Stomach (tissue), 4 donors: ENCODE measurements at regions not wholly inside any gene's neighbourhood (a gene's known extent, or its start where the extent isn't known, plus 50 kb on each side); places are given as distances from the start of the nearest gene placed in this dataset.

Experiments used
- CTCF ChIP-seq, 7 experiments: fragments of 450-650 bp in 4 of 7; fragments of 200-600 bp in 3 of 7; sonication (generic) in 3 of 7; IDR thresholded peaks; one replicate each; pipeline ENCODE4 v1.5.1; 2016 to 2019; ENCODE audit warnings: antibody characterized with exemption in 7 of 7, control low read depth in 2 of 7, mild to moderate bottlenecking in 1 of 7
- POLR2A ChIP-seq, 4 donors: fragments of 450-650 bp; IDR thresholded peaks; one replicate each; pipeline ENCODE4 v1.6.1; 2016; ENCODE audit warnings: antibody characterized with exemption in 4 of 4, control low read depth in 2 of 4, mild to moderate bottlenecking in 1 of 4, moderate library complexity in 1 of 4

GRCh38 chr16:79265196-79265595 lies 335.3 kb downstream of the MAF start:
- no peak for TF ChIP-seq POLR2A (IDR thresholded peaks at IDR 0.05)
- TF ChIP-seq CTCF (IDR thresholded peaks at IDR 0.05), result no peak
